ENCODE measurements at regions not wholly inside any gene's neighbourhood (a gene's known extent, or its start where the extent isn't known, plus 50 kb on each side); places are given as distances from the start of the nearest gene placed in this dataset.

GRCh38 chr12:111124183-111124582 lies 203.8 kb upstream of the MYL2 start:
- no peaks in the 10 kb centered on the region for H3K9me2 ChIP-seq (replicated peaks; ENCODE audit: insufficient read depth)
- H3K27me3 ChIP-seq = no peaks in the 10 kb centered on the region
- H3K4me2 ChIP-seq = no peak overlapping the region
- no peaks in the 10 kb centered on the region for H3K9me3 ChIP-seq (ENCODE audit: low read depth)
- no peaks in the 10 kb centered on the region for H3K36me3 ChIP-seq (replicated peaks; ENCODE audit: insufficient read depth, low read depth)
- H2AFZ ChIP-seq = no peak overlapping the region
- WGBS (ENCODE audit: low lambda C conversion rate, missing lambda C conversion rate) = 89% methylated on average over 4 of the region's 4 CpGs
- H3K79me2 ChIP-seq = no peaks in the 10 kb centered on the region
- H3K4me3 ChIP-seq = no peak overlapping the region
- TF ChIP-seq EZH2 (IDR thresholded peaks at IDR 0.05; ENCODE audit: borderline replicate concordance) = no peak
- TF ChIP-seq EZH2phosphoT487 (IDR thresholded peaks at IDR 0.05; ENCODE audit: low read depth, severe bottlenecking, unreplicated experiment) = no peak
- no peak for TF ChIP-seq CTCF (IDR thresholded peaks at IDR 0.05; ENCODE audit: poor library complexity)
- H3K27ac ChIP-seq = no peak overlapping the region
- peaks cover 2% of the 10 kb centered on the region for H3K4me1 ChIP-seq (ENCODE audit: insufficient read depth)
- DNase-seq (ENCODE audit: low spot score) = no peak
- no peaks in the 10 kb centered on the region for H4K20me1 ChIP-seq (ENCODE audit: insufficient read depth, poor library complexity, severe bottlenecking)

- Histone ChIP-seq H3K9me2 (replicated peaks; ENCODE audit: insufficient read depth) (no peaks in the 10 kb centered on the region), H3K36me3 (replicated peaks; ENCODE audit: insufficient read depth, low read depth) (no peaks in the 10 kb centered on the region), H3K4me3 (no peak overlapping the region), H3K27me3 (no peaks in the 10 kb centered on the region), H3K79me2 (no peaks in the 10 kb centered on the region), H4K20me1 (ENCODE audit: insufficient read depth, poor library complexity, severe bottlenecking) (no peaks in the 10 kb centered on the region), H2AFZ (no peak overlapping the region), H3K27ac (no peak overlapping the region), H3K9me3 (ENCODE audit: low read depth) (no peaks in the 10 kb centered on the region), H3K4me1 (ENCODE audit: insufficient read depth) (peaks cover 2% of the 10 kb centered on the region), H3K4me2 (no peak overlapping the region)
- no peak for TF ChIP-seq EZH2phosphoT487 (IDR thresholded peaks at IDR 0.05; ENCODE audit: low read depth, severe bottlenecking, unreplicated experiment)
- no peak for TF ChIP-seq CTCF (IDR thresholded peaks at IDR 0.05; ENCODE audit: poor library complexity)
- no peak for TF ChIP-seq EZH2 (IDR thresholded peaks at IDR 0.05; ENCODE audit: borderline replicate concordance)
- 96% methylated on average over 6 of the region's 6 CpGs for WGBS (ENCODE audit: low lambda C conversion rate, missing lambda C conversion rate)
- DNase-seq (ENCODE audit: low spot score) = no peak
Measured at GRCh38 chr12:111123390-111123789, 203.0 kb upstream of the MYL2 start.

GRCh38 chr12:111122458-111122878 lies 202.1 kb upstream of the MYL2 start:
- no peaks in the 10 kb centered on the region for H4K20me1 ChIP-seq (ENCODE audit: insufficient read depth, poor library complexity, severe bottlenecking)
- no peak overlapping the region for H2AFZ ChIP-seq
- no peaks in the 10 kb centered on the region for H3K79me2 ChIP-seq
- no peaks in the 10 kb centered on the region for H3K36me3 ChIP-seq (replicated peaks; ENCODE audit: insufficient read depth, low read depth)
- H3K27me3 ChIP-seq = no peaks in the 10 kb centered on the region
- TF ChIP-seq EZH2phosphoT487 (IDR thresholded peaks at IDR 0.05; ENCODE audit: low read depth, severe bottlenecking, unreplicated experiment) (no peak), CTCF (IDR thresholded peaks at IDR 0.05; ENCODE audit: poor library complexity) (no peak), EZH2 (IDR thresholded peaks at IDR 0.05; ENCODE audit: borderline replicate concordance) (no peak)
- DNase-seq (ENCODE audit: low spot score) = no peak
- H3K4me2 ChIP-seq = peak overlapping the region; percentile 34
- peaks cover 2% of the 10 kb centered on the region for H3K4me1 ChIP-seq (ENCODE audit: insufficient read depth)
- H3K9me2 ChIP-seq (replicated peaks; ENCODE audit: insufficient read depth) = no peaks in the 10 kb centered on the region
- H3K4me3 ChIP-seq = no peak overlapping the region
- no peak overlapping the region for H3K27ac ChIP-seq
- WGBS (ENCODE audit: low lambda C conversion rate, missing lambda C conversion rate) = 47% methylated on average over 7 of the region's 7 CpGs
- H3K9me3 ChIP-seq (ENCODE audit: low read depth) = no peaks in the 10 kb centered on the region

- Histone ChIP-seq H3K27ac (no peak overlapping the region), H2AFZ (no peak overlapping the region), H3K9me2 (replicated peaks; ENCODE audit: insufficient read depth) (no peaks in the 10 kb centered on the region), H3K9me3 (ENCODE audit: low read depth) (no peaks in the 10 kb centered on the region), H3K4me1 (ENCODE audit: insufficient read depth) (peaks cover 2% of the 10 kb centered on the region), H3K4me2 (peak overlapping the region; percentile 34), H3K79me2 (no peaks in the 10 kb centered on the region), H3K36me3 (replicated peaks; ENCODE audit: insufficient read depth, low read depth) (no peaks in the 10 kb centered on the region), H4K20me1 (ENCODE audit: insufficient read depth, poor library complexity, severe bottlenecking) (no peaks in the 10 kb centered on the region), H3K27me3 (no peaks in the 10 kb centered on the region), H3K4me3 (no peak overlapping the region)
- WGBS (ENCODE audit: low lambda C conversion rate, missing lambda C conversion rate) = 60% methylated on average over 6 of the region's 6 CpGs
- no peak for DNase-seq (ENCODE audit: low spot score)
- TF ChIP-seq EZH2 (IDR thresholded peaks at IDR 0.05; ENCODE audit: borderline replicate concordance) (no peak), CTCF (IDR thresholded peaks at IDR 0.05; ENCODE audit: poor library complexity) (no peak), EZH2phosphoT487 (IDR thresholded peaks at IDR 0.05; ENCODE audit: low read depth, severe bottlenecking, unreplicated experiment) (no peak)
Measured at GRCh38 chr12:111121840-111122239, 201.5 kb upstream of the MYL2 start.

Data from hepatocyte (in vitro differentiated cells).